A673 (cell line): ENCODE measurements at regions not wholly inside any gene's neighbourhood (a gene's known extent, or its start where the extent isn't known, plus 50 kb on each side); places are given as distances from the start of the nearest gene placed in this dataset.
"Not testable (repeated sequence)": the region's sequence is repeated elsewhere in the genome, so short reads cannot be mapped to it uniquely, and the experiment has no call there.

Experiments used
- BruUV-seq: library from RNA; stranded (reverse); fragments of 400-500 nt; replicated peaks from 2 replicates; lab custom pipeline; 2021; lab: Mats Ljungman, UMichigan
- CTCF ChIA-PET: fragments of 300-600 bp; sonication (Branson Sonifier 250); formaldehyde crosslinking; loops from one replicate; lab custom pipeline; 2022; ENCODE audit warnings: antibody characterized with exemption; lab: Charles Lee
- POLR2A ChIA-PET: fragments of 300-600 bp; sonication (Branson Sonifier 250); formaldehyde crosslinking; loops from one replicate; lab custom pipeline; 2022; ENCODE audit warnings: antibody characterized with exemption; ENCODE audit not compliant: low non-redundant PET; lab: Charles Lee
- DNase-seq: peaks from one replicate; pipeline ENCODE4 v3.0.0-alpha.2; 2015; ENCODE audit warnings: low spot score
- H3K27ac ChIP-seq: fragments of 200-600 bp; sonication (generic); 2 replicates; pipeline ENCODE4 v1.5.1; 2016; ENCODE audit warnings: mixed run types, low read depth, mild to moderate bottlenecking, mixed read lengths, antibody characterized with exemption, low read length; ENCODE audit not compliant: poor library complexity, severe bottlenecking
- H3K27me3 ChIP-seq: fragments of 200-600 bp; sonication (generic); replicated peaks from 2 replicates; pipeline ENCODE4 v1.6.1; 2017; ENCODE audit warnings: mixed run types, low read depth, mild to moderate bottlenecking, mixed read lengths, antibody characterized with exemption, low read length; ENCODE audit not compliant: insufficient read depth, poor library complexity
- H3K36me3 ChIP-seq: fragments of 200-600 bp; sonication (generic); 2 replicates; pipeline ENCODE4 v1.6.1; 2016; ENCODE audit warnings: mixed run types, mild to moderate bottlenecking, mixed read lengths, antibody characterized with exemption, low read length; ENCODE audit not compliant: insufficient read depth, poor library complexity, severe bottlenecking
- H3K4me1 ChIP-seq: fragments of 200-600 bp; sonication (generic); 2 replicates; pipeline ENCODE4 v1.6.1; 2017; ENCODE audit warnings: mixed run types, mild to moderate bottlenecking, mixed read lengths, antibody characterized with exemption, low read length; ENCODE audit not compliant: insufficient read depth, poor library complexity, severe bottlenecking
- H3K4me3 ChIP-seq: fragments of 200-600 bp; sonication (generic); 2 replicates; pipeline ENCODE4 v1.5.1; 2016; ENCODE audit warnings: low read depth, mixed run types, mild to moderate bottlenecking, mixed read lengths, low read length; ENCODE audit not compliant: poor library complexity, severe bottlenecking
- H3K9me3 ChIP-seq: fragments of 200-600 bp; sonication (generic); 2 replicates; pipeline ENCODE4 v1.6.1; 2016; ENCODE audit warnings: mixed run types, low read depth, mild to moderate bottlenecking, mixed read lengths, antibody characterized with exemption, low read length; ENCODE audit not compliant: poor library complexity, severe bottlenecking
- CTCF ChIP-seq: fragments of 300-800, 200-600 bp; sonication (generic); conservative IDR thresholded peaks from 2 replicates; pipeline ENCODE4 v1.5.1; 2017; ENCODE audit warnings: low read depth, mild to moderate bottlenecking, antibody characterized with exemption, low read length, moderate library complexity, mixed read lengths
- EZH2 ChIP-seq: fragments of 200-600 bp; sonication (generic); IDR thresholded peaks from 2 replicates; pipeline ENCODE4 v1.6.1; 2017; ENCODE audit warnings: borderline replicate concordance, low read depth, mild to moderate bottlenecking, mixed read lengths, antibody characterized with exemption, low read length; ENCODE audit not compliant: poor library complexity, severe bottlenecking
- intact Hi-C: fragments of 100-400 bp; cut with micrococcal nuclease; formaldehyde crosslinking; loops from one replicate; pipeline ENCODE4 v1.10.0; 2022; ENCODE audit not compliant: unreplicated experiment

- Histone ChIP-seq H3K27me3 (no peaks in the 10 kb centered on the region), H3K27ac (no peak overlapping the region), H3K4me1 (no peaks in the 10 kb centered on the region), H3K4me3 (no peak overlapping the region), H3K36me3 (no peaks in the 10 kb centered on the region), H3K9me3 (no peaks in the 10 kb centered on the region)
- CTCF ChIA-PET, result no interaction called here
- TF ChIP-seq EZH2 (no peak), CTCF (no peak)
- intact Hi-C loops, result no loop called here
- POLR2A ChIA-PET, result no interaction called here
- no TSS peak for BruUV-seq
- no peak for DNase-seq
These were observed 610.8 kb downstream of the GATA3 start for GRCh38 chr10:8665322-8665721.

- Histone ChIP-seq H3K36me3 (no peaks in the 10 kb centered on the region), H3K4me1 (no peaks in the 10 kb centered on the region), H3K27me3 (no peaks in the 10 kb centered on the region), H3K27ac (no peak overlapping the region), H3K4me3 (no peak overlapping the region), H3K9me3 (no peaks in the 10 kb centered on the region)
- no TSS peak for BruUV-seq
- intact Hi-C loops, result no loop called here
- TF ChIP-seq CTCF (no peak), EZH2 (no peak)
- no peak for DNase-seq
- CTCF ChIA-PET, result no interaction called here
- POLR2A ChIA-PET, result no interaction called here
These were observed 616.0 kb downstream of the GATA3 start for GRCh38 chr10:8670461-8670860.

- no peaks in the 10 kb centered on the region for H3K27me3 ChIP-seq
- no peak for TF ChIP-seq CTCF
- no peak for TF ChIP-seq EZH2
- H3K4me1 ChIP-seq, result no peaks in the 10 kb centered on the region
- CTCF ChIA-PET, result no interaction called here
- H3K27ac ChIP-seq, result no peak overlapping the region
- H3K36me3 ChIP-seq, result no peaks in the 10 kb centered on the region
- intact Hi-C loops, result no loop called here
- POLR2A ChIA-PET, result no interaction called here
- DNase-seq, result no peak
- no TSS peak for BruUV-seq
- no peak overlapping the region for H3K4me3 ChIP-seq
- H3K9me3 ChIP-seq, result no peaks in the 10 kb centered on the region
These were observed 619.7 kb downstream of the GATA3 start for GRCh38 chr10:8674230-8674629.

GRCh38 chr10:8677642-8678041 is 623.2 kb downstream of the GATA3 start:
- ChIA-PET POLR2A (no interaction called here), CTCF (no interaction called here)
- no peak for DNase-seq
- TF ChIP-seq EZH2 (no peak), CTCF (no peak)
- Histone ChIP-seq H3K27me3 (no peaks in the 10 kb centered on the region), H3K9me3 (no peaks in the 10 kb centered on the region), H3K36me3 (no peaks in the 10 kb centered on the region), H3K4me3 (no peak overlapping the region), H3K4me1 (no peaks in the 10 kb centered on the region), H3K27ac (no peak overlapping the region)
- intact Hi-C loops, result no loop called here
- no TSS peak for BruUV-seq

GRCh38 chr10:8684916-8685315 is 630.4 kb downstream of the GATA3 start:
- CTCF ChIA-PET, intact Hi-C loops: not testable (repeated sequence)

More at GRCh38 chr10:8684916-8685315, 630.4 kb downstream of the GATA3 start:
- POLR2A ChIA-PET, H3K4me3 ChIP-seq, H3K27ac ChIP-seq, H3K9me3 ChIP-seq, DNase-seq, H3K4me1 ChIP-seq, BruUV-seq, H3K27me3 ChIP-seq, H3K36me3 ChIP-seq: not testable (repeated sequence)
